ENCODE measurements at regions not wholly inside any gene's neighbourhood (a gene's known extent, or its start where the extent isn't known, plus 50 kb on each side); places are given as distances from the start of the nearest gene placed in this dataset.

DNA sequence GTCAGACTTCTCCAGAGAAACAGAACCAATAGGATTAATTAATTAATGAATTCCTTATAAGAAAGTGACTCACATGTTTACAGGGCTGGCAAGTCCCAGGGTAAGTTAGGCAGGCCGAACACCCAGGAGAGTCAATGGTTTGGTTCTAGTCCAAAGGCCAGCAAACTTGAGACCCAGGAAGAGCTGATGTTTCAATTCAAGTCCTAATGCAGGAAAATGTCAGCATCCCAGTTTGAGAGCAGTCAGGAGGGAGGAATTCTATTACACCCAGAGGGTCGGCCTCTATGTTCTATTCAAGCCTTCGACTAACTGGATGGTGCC, 466.0 kb downstream of the INSC start:
- Mint-ChIP-seq H3K4me1 (ENCODE audit: low read depth) (no peaks in the 10 kb centered on the region), H3K36me3 (ENCODE audit: low read depth) (no peaks in the 10 kb centered on the region), H3K27ac (no peak overlapping the region), H3K4me3 (no peak overlapping the region), H3K9me3 (no peaks in the 10 kb centered on the region), H3K27me3 (ENCODE audit: low read depth) (no peaks in the 10 kb centered on the region)
- intact Hi-C loops (cut with micrococcal nuclease), result no loop called here
- CTCF ChIA-PET, result no interaction called here
- no peak for DNase-seq

- Mint-ChIP-seq H3K9me3 (no peaks in the 10 kb centered on the region), H3K36me3 (ENCODE audit: low read depth) (no peaks in the 10 kb centered on the region), H3K27ac (no peak overlapping the region), H3K27me3 (ENCODE audit: low read depth) (no peaks in the 10 kb centered on the region), H3K4me1 (ENCODE audit: low read depth) (no peaks in the 10 kb centered on the region), H3K4me3 (no peak overlapping the region)
- CTCF ChIA-PET, result no interaction called here
- intact Hi-C loops (cut with micrococcal nuclease), result no loop called here
- no peak for DNase-seq
Observed at GRCh38 chr11:15584158-15584557, 469.4 kb downstream of the INSC start.

- no peak overlapping the region for H3K27ac Mint-ChIP-seq
- CTCF ChIA-PET, result no interaction called here
- no peaks in the 10 kb centered on the region for H3K27me3 Mint-ChIP-seq (ENCODE audit: low read depth)
- no peak for DNase-seq
- intact Hi-C loops (cut with micrococcal nuclease), result no loop called here
- H3K4me3 Mint-ChIP-seq, result no peak overlapping the region
- no peaks in the 10 kb centered on the region for H3K4me1 Mint-ChIP-seq (ENCODE audit: low read depth)
- H3K9me3 Mint-ChIP-seq, result no peaks in the 10 kb centered on the region
- no peaks in the 10 kb centered on the region for H3K36me3 Mint-ChIP-seq (ENCODE audit: low read depth)
Observed at GRCh38 chr11:15585602-15586331, 471.0 kb downstream of the INSC start.

DNA sequence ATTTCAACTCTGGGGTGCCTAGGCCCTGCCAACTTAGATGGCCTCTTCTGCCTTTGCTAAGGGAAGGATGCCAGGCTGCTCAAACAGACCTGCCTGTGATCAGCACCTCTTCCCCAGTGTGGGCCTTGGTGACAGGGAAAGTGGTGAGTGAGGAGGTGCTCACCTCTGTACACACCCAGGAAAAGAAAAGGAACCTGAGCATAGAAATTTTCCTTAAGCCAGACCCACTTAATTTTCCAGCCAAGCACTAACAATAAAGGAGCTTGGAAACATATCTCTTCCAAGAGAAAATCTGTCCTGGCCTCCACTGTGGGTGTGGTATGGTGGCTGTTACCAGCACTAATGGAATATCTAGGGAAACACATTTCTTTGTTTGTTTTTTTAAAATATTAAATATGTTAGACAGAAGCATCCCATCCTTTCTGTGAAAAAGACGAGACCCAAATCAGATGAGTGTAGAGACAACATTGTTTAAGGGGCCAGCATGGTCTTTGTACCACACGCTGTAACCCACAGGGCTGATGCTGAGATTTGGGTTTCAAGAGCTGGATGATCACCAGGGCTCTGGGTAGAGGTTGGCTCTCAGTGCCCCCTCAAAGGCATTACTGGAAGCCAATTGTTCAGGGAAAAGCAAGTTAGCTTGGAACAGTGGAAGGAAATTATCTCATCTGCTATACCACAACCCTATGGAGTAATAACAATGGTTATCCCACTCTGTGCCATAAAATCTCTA, 472.2 kb downstream of the INSC start:
- intact Hi-C loops (cut with micrococcal nuclease), result no loop called here
- no peak overlapping the region for H3K4me3 Mint-ChIP-seq
- H3K27ac Mint-ChIP-seq, result no peak overlapping the region

GRCh38 chr11:15589070-15589626, 474.4 kb downstream of the INSC start:
- Mint-ChIP-seq H3K4me1 (ENCODE audit: low read depth) (no peaks in the 10 kb centered on the region), H3K4me3 (no peak overlapping the region), H3K9me3 (no peaks in the 10 kb centered on the region), H3K27ac (no peak overlapping the region), H3K36me3 (ENCODE audit: low read depth) (no peaks in the 10 kb centered on the region), H3K27me3 (ENCODE audit: low read depth) (no peaks in the 10 kb centered on the region)
- no peak for DNase-seq
- intact Hi-C loops (cut with micrococcal nuclease), result no loop called here
- CTCF ChIA-PET, result no interaction called here

More for the DNA sequence above, 472.2 kb downstream of the INSC start:
- no peaks in the 10 kb centered on the region for H3K4me1 Mint-ChIP-seq (ENCODE audit: low read depth)
- no peaks in the 10 kb centered on the region for H3K36me3 Mint-ChIP-seq (ENCODE audit: low read depth)
- DNase-seq, result no peak
- no peaks in the 10 kb centered on the region for H3K27me3 Mint-ChIP-seq (ENCODE audit: low read depth)
- H3K9me3 Mint-ChIP-seq, result no peaks in the 10 kb centered on the region
- CTCF ChIA-PET, result no interaction called here

- CTCF ChIA-PET, result no interaction called here
- no peak overlapping the region for H3K27ac Mint-ChIP-seq
- no peaks in the 10 kb centered on the region for H3K27me3 Mint-ChIP-seq (ENCODE audit: low read depth)
- H3K4me1 Mint-ChIP-seq (ENCODE audit: low read depth), result no peaks in the 10 kb centered on the region
- intact Hi-C loops (cut with micrococcal nuclease), result no loop called here
- no peak for DNase-seq
- H3K36me3 Mint-ChIP-seq (ENCODE audit: low read depth), result no peaks in the 10 kb centered on the region
- no peak overlapping the region for H3K4me3 Mint-ChIP-seq
- H3K9me3 Mint-ChIP-seq, result no peaks in the 10 kb centered on the region
Observed at GRCh38 chr11:15590132-15590531, 475.4 kb downstream of the INSC start.

GRCh38 chr11:15591112-15591537, 476.4 kb downstream of the INSC start:
- CTCF ChIA-PET, result interaction anchor here (0.5 kb wide), 1 partner anchor 22 kb away, joined by 3 read pairs; no protein-coding TSS in a partner anchor
- Mint-ChIP-seq H3K27me3 (ENCODE audit: low read depth) (no peaks in the 10 kb centered on the region), H3K4me3 (no peak overlapping the region), H3K9me3 (no peaks in the 10 kb centered on the region), H3K4me1 (ENCODE audit: low read depth) (no peaks in the 10 kb centered on the region), H3K27ac (no peak overlapping the region), H3K36me3 (ENCODE audit: low read depth) (no peaks in the 10 kb centered on the region)
- DNase-seq, result no peak
- intact Hi-C loops (cut with micrococcal nuclease), result no loop called here

GRCh38 chr11:15594607-15595006, 479.9 kb downstream of the INSC start:
- CTCF ChIA-PET, result no interaction called here
- Mint-ChIP-seq H3K4me1 (ENCODE audit: low read depth) (no peaks in the 10 kb centered on the region), H3K4me3 (no peak overlapping the region), H3K36me3 (ENCODE audit: low read depth) (no peaks in the 10 kb centered on the region), H3K9me3 (no peaks in the 10 kb centered on the region), H3K27me3 (ENCODE audit: low read depth) (no peaks in the 10 kb centered on the region), H3K27ac (no peak overlapping the region)
- intact Hi-C loops (cut with micrococcal nuclease), result no loop called here
- no peak for DNase-seq

DNA sequence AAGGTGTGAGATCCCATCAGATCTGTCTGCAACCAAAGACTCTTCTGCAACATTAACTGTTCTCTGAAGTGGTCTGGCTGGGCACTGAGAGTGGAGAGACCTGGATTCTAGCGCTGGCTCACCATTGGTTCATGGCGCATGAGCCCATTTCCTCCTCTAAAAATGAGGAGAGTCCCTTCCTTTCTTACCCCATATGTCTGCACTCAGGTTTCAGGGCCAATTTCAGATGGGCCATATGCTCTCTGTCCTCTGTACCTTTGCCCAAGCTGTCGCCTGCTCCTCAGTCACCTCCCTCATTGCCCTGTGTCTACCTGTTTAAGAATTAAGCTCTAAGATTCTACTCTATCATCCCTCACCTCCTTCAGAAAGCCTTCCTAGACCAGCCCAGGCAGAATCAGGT, 484.7 kb downstream of the INSC start:
- no peak overlapping the region for H3K4me3 Mint-ChIP-seq
- intact Hi-C loops (cut with micrococcal nuclease), result no loop called here
- DNase-seq, result no peak
- H3K36me3 Mint-ChIP-seq (ENCODE audit: low read depth), result no peaks in the 10 kb centered on the region
- no peaks in the 10 kb centered on the region for H3K9me3 Mint-ChIP-seq
- no peaks in the 10 kb centered on the region for H3K4me1 Mint-ChIP-seq (ENCODE audit: low read depth)
- CTCF ChIA-PET, result no interaction called here
- no peaks in the 10 kb centered on the region for H3K27me3 Mint-ChIP-seq (ENCODE audit: low read depth)
- H3K27ac Mint-ChIP-seq, result no peak overlapping the region

DNA sequence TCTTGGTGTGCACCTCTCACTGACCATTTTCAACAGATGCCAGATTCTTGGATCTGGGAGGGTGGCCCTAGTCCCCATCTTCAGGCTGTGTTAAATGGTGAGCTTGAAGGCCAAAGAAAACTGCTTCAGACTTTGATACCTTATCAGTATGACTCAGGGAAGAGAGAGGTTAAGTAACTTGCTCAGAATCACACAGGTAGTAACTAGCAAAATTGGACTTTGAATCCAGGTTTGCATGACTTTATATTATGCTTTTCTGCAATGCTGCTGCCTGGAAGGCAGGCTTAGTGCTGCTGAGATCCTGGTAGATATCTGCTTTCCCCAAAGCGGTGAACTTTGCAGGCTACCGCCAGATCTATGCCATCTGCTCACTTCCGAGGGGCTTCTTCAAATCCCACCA, 487.3 kb downstream of the INSC start:
- no peaks in the 10 kb centered on the region for H3K9me3 Mint-ChIP-seq
- no peaks in the 10 kb centered on the region for H3K36me3 Mint-ChIP-seq (ENCODE audit: low read depth)
- DNase-seq, result no peak
- CTCF ChIA-PET, result no interaction called here
- H3K4me1 Mint-ChIP-seq (ENCODE audit: low read depth), result no peaks in the 10 kb centered on the region
- intact Hi-C loops (cut with micrococcal nuclease), result no loop called here
- H3K27me3 Mint-ChIP-seq (ENCODE audit: low read depth), result no peaks in the 10 kb centered on the region
- H3K4me3 Mint-ChIP-seq, result no peak overlapping the region
- H3K27ac Mint-ChIP-seq, result no peak overlapping the region

GRCh38 chr11:15602785-15603567, 488.3 kb downstream of the INSC start:
- Mint-ChIP-seq H3K27ac (no peak overlapping the region), H3K9me3 (no peaks in the 10 kb centered on the region), H3K4me3 (no peak overlapping the region), H3K27me3 (ENCODE audit: low read depth) (no peaks in the 10 kb centered on the region), H3K36me3 (ENCODE audit: low read depth) (no peaks in the 10 kb centered on the region), H3K4me1 (ENCODE audit: low read depth) (no peaks in the 10 kb centered on the region)
- DNase-seq, result no peak
- intact Hi-C loops (cut with micrococcal nuclease), result no loop called here
- CTCF ChIA-PET, result no interaction called here

DNA sequence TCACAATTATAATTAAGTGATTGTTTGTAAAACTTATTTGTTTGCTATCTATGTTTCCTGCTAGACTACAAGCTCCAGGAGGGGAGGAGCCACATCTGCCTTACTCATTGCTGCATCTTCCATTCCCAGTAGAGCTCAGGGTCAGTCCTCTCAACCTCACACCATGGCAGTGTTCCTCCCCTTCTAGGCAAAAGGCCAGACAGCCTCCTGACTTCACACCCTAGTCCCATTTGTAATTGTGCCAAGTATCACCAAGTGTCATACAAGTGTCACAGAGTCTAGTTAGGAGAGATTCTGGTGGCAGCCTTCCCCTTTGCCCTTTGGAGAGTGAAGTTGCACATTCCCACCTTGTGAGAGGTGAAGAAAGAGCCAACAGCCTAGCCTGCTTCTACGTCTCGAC, 490.4 kb downstream of the INSC start:
- intact Hi-C loops (cut with micrococcal nuclease), result no loop called here
- Mint-ChIP-seq H3K4me3 (no peak overlapping the region), H3K36me3 (ENCODE audit: low read depth) (no peaks in the 10 kb centered on the region), H3K27me3 (ENCODE audit: low read depth) (no peaks in the 10 kb centered on the region), H3K4me1 (ENCODE audit: low read depth) (no peaks in the 10 kb centered on the region), H3K9me3 (no peaks in the 10 kb centered on the region), H3K27ac (no peak overlapping the region)
- CTCF ChIA-PET, result no interaction called here
- no peak for DNase-seq
